Mammary epithelial cell (primary cell): ENCODE measurements at regions not wholly inside any gene's neighbourhood (a gene's known extent, or its start where the extent isn't known, plus 50 kb on each side); places are given as distances from the start of the nearest gene placed in this dataset.

Source experiments
- EZH2 ChIP-seq: IDR thresholded peaks from 2 replicates; pipeline ENCODE4 v1.6.1; 2012; ENCODE audit warnings: low read length, inconsistent platforms, borderline replicate concordance
- TF ChIP-seq, protein P1 (sequence below), 2 donors: IDR thresholded peaks in 1 of 2; conservative IDR thresholded peaks in 1 of 2; 2 replicates each; pipeline ENCODE4 v1.5.1; 2011 to 2012; ENCODE audit warnings: inconsistent platforms in 2 of 2, low read length in 2 of 2, mild to moderate bottlenecking in 2 of 2, control low read depth in 1 of 2, low read depth in 1 of 2; ENCODE audit not compliant: insufficient read depth in 1 of 2; ENCODE audit errors: extremely low read depth in 1 of 2

DNA sequence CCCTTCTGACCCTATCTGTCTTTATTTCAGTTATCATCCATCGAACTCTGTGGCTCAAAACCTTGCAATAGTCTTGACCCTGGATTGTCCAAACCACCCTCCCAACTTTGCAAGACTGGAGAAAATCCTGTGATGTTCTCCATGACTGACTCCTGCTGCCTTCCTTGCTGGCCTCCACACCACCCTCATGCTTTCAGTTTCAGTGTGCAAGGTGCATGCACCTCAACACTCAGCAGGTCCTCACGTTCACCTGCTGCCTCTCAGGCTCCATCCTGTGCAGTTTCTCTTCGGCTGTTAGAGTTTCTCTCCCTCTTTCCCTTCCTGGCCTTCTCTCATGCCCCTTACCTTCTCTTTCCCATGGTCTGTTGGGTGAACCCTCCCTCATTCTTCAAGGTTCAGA is 59.4 kb upstream of the ASIC2 start:
- TF ChIP-seq, protein P1, sequence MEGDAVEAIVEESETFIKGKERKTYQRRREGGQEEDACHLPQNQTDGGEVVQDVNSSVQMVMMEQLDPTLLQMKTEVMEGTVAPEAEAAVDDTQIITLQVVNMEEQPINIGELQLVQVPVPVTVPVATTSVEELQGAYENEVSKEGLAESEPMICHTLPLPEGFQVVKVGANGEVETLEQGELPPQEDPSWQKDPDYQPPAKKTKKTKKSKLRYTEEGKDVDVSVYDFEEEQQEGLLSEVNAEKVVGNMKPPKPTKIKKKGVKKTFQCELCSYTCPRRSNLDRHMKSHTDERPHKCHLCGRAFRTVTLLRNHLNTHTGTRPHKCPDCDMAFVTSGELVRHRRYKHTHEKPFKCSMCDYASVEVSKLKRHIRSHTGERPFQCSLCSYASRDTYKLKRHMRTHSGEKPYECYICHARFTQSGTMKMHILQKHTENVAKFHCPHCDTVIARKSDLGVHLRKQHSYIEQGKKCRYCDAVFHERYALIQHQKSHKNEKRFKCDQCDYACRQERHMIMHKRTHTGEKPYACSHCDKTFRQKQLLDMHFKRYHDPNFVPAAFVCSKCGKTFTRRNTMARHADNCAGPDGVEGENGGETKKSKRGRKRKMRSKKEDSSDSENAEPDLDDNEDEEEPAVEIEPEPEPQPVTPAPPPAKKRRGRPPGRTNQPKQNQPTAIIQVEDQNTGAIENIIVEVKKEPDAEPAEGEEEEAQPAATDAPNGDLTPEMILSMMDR (conservative IDR thresholded peaks at IDR 0.05 in 1 of 2, IDR thresholded peaks at IDR 0.05 in 1 of 2; ENCODE audit: extremely low read depth in 1 of 2, insufficient read depth in 1 of 2, low read depth in 1 of 2, low read length in 2 of 2): no peak
- no peak for TF ChIP-seq EZH2
